Stomach (tissue), 8 donors: ENCODE measurements at regions not wholly inside any gene's neighbourhood (a gene's known extent, or its start where the extent isn't known, plus 50 kb on each side); places are given as distances from the start of the nearest gene placed in this dataset.

Source experiments
- DNase-seq, 2 donors: peaks; one replicate each; pipeline versions ENCODE4 v3.0.0 to v3.0.0-alpha.2; 2013 to 2019
- H3K27ac ChIP-seq, 5 donors: fragments of 200-600 bp in 4 of 5; sonication (generic) in 4 of 5; one replicate each; pipeline ENCODE4 v1.5.1; 2013 to 2019; ENCODE audit warnings: mild to moderate bottlenecking in 1 of 5, moderate library complexity in 1 of 5
- H3K27me3 ChIP-seq, 3 donors: fragments of 200-600 bp; sonication (generic); one replicate each; pipeline ENCODE4 v1.5.1; 2017 to 2019; ENCODE audit warnings: mixed run types in 1 of 3
- H3K36me3 ChIP-seq, 4 donors: fragments of 200-600 bp; sonication (generic); 1 replicate in 3 of 4; 2 replicates in 1 of 4; pipeline ENCODE4 v1.5.1; 2016 to 2019
- H3K4me1 ChIP-seq, 4 donors: fragments of 200-600 bp; sonication (generic); one replicate each; pipeline ENCODE4 v1.5.1; 2016 to 2019
- H3K4me3 ChIP-seq, 4 donors: fragments of 200-600 bp; sonication (generic) in 3 of 4; one replicate each; pipeline ENCODE4 v1.5.1; 2016 to 2019; ENCODE audit warnings: mild to moderate bottlenecking in 1 of 4
- H3K9me3 ChIP-seq, 4 donors: fragments of 200-600 bp; sonication (generic); one replicate each; pipeline ENCODE4 v1.5.1; 2016 to 2019
- EP300 ChIP-seq: sonication (generic); formaldehyde crosslinking; IDR thresholded peaks from one replicate; pipeline ENCODE4 v1.6.1; 2017; ENCODE audit warnings: antibody characterized with exemption
- POLR2A ChIP-seq, 4 donors: fragments of 450-650 bp; IDR thresholded peaks; one replicate each; pipeline ENCODE4 v1.6.1; 2016; ENCODE audit warnings: antibody characterized with exemption in 4 of 4, control low read depth in 2 of 4, mild to moderate bottlenecking in 1 of 4, moderate library complexity in 1 of 4
- POLR2AphosphoS5 ChIP-seq, 3 donors: sonication (generic); formaldehyde crosslinking; IDR thresholded peaks; one replicate each; pipeline ENCODE4 v1.6.1; 2016; ENCODE audit warnings: antibody characterized with exemption in 3 of 3
- WGBS, 5 donors: extraction: QIAGEN DNeasy Blood & Tissue Kit in 3 of 5; methylation state at CpG; one replicate each; pipeline versions ENCODE4 v1.1.5 to v1.1.7; 2013 to 2018; 5-methylcytosine and 5-hydroxymethylcytosine counted together
- intact Hi-C: fragments of 100-400 bp; cut with DNase I; formaldehyde crosslinking; loops from one replicate; pipeline ENCODE4 v1.15.1; 2023; ENCODE audit warnings: low total_unique reads
- TF ChIP-seq, protein P1 (sequence below), 7 experiments: fragments of 450-650 bp in 4 of 7; fragments of 200-600 bp in 3 of 7; sonication (generic) in 3 of 7; IDR thresholded peaks; one replicate each; pipeline ENCODE4 v1.5.1; 2016 to 2019; ENCODE audit warnings: antibody characterized with exemption in 7 of 7, control low read depth in 2 of 7, mild to moderate bottlenecking in 1 of 7
- donor health status: healthy with polysubstance abuse.
- donor health status: Bipolar disorder and iron deficiency.
- donor health status: healthy.

DNA sequence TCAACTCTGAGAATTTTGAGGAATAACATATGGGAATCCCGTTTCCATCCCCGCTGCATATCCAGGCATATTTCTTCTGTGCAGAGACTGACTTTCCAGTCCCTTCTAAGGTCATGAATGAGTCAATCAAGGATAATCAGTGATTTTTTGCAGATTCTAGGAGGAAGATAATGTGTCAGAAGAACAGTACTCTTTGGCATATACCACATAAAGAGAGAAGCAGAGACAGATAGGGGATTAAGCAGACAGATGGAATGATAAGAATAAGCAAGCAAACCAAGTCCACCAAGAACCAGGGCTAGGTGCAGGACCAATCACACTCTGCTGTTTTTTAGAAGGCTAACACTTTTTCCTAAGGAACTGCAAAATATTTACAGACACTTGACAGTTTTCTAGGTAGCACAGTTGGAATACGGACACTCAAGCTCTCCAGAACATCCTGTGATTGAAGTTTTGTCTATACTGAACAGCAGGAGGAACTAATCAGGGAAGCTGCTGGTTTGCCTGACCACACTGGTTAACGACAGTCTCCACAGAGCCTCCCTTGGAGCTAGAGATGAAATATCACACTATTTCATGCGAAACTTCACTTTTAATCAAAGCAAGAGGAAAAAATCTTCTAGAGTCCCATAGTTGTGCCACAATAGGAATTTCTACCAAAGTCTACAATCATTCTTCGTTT, 450.0 kb upstream of the KCNMB2 start:
- 76 to 86% (median 82%) methylated on average over 6 of the region's 6 CpGs for WGBS, 5 donors
- DNase-seq: no peak
- Histone ChIP-seq H3K9me3 (no peaks in the 10 kb centered on the region), H3K4me3 (no peak overlapping the region), H3K27ac (no peak overlapping the region), H3K36me3 (no peaks in the 10 kb centered on the region), H3K4me1 (peaks cover 16 to 45% (median 32%) of the 10 kb centered on the region in 4 donors), H3K27me3 (no peaks in the 10 kb centered on the region)
- no peak for TF ChIP-seq EP300
- TF ChIP-seq POLR2AphosphoS5 (IDR thresholded peaks at IDR 0.05): no peak
- intact Hi-C loops: no loop called here

DNA sequence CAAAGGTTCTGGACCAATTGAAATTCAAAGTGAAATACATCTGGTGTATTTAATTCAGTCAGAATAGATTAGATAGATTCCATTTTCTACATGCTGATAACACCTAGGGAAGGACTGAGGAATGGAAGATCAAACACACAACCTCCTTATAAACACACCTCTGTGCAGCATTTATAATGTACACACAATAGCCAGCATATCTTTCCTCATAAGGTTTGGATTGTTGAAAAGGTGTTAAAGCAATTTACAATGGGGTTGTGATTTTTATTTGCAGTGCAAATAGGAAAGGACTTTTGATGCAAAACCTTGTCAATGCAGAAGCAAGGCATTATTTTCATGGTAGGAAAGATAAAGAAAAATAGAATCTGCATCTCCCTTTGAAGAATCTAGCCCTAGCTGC, 448.9 kb upstream of the KCNMB2 start:
- no peak overlapping the region for H3K27ac ChIP-seq
- no peak for DNase-seq
- H3K27me3 ChIP-seq: no peaks in the 10 kb centered on the region
- no peaks in the 10 kb centered on the region for H3K36me3 ChIP-seq
- TF ChIP-seq, protein P1, sequence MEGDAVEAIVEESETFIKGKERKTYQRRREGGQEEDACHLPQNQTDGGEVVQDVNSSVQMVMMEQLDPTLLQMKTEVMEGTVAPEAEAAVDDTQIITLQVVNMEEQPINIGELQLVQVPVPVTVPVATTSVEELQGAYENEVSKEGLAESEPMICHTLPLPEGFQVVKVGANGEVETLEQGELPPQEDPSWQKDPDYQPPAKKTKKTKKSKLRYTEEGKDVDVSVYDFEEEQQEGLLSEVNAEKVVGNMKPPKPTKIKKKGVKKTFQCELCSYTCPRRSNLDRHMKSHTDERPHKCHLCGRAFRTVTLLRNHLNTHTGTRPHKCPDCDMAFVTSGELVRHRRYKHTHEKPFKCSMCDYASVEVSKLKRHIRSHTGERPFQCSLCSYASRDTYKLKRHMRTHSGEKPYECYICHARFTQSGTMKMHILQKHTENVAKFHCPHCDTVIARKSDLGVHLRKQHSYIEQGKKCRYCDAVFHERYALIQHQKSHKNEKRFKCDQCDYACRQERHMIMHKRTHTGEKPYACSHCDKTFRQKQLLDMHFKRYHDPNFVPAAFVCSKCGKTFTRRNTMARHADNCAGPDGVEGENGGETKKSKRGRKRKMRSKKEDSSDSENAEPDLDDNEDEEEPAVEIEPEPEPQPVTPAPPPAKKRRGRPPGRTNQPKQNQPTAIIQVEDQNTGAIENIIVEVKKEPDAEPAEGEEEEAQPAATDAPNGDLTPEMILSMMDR (IDR thresholded peaks at IDR 0.05): no peak
- no peak for TF ChIP-seq POLR2A (IDR thresholded peaks at IDR 0.05)
- no peak for TF ChIP-seq POLR2AphosphoS5 (IDR thresholded peaks at IDR 0.05)
- no peak for TF ChIP-seq EP300
- peaks cover 16 to 43% (median 32%) of the 10 kb centered on the region in 4 donors for H3K4me1 ChIP-seq
- no peak overlapping the region for H3K4me3 ChIP-seq
- no peaks in the 10 kb centered on the region for H3K9me3 ChIP-seq
- intact Hi-C loops: no loop called here

DNA sequence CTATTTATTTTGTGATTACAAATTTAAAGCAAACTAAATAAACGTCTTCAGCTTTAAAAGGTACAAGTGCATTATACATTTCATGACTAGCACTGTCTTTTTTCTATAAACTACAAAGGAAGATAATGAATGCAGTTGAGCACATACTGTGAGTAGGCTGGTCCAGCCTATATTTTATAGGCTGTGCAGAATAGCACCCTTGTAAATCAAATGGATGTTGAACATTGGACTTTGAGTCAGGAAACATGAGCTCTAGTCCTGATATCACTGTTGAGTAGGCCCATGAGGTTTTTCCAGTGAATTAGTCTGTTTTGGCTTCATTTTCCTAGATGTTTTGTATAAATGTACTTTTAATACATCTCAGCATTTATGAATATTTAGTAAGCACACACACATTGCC, 447.3 kb upstream of the KCNMB2 start:
- peak in 1 of 2 donors; percentile 62 for DNase-seq
- Histone ChIP-seq H3K9me3 (no peaks in the 10 kb centered on the region), H3K4me3 (no peak overlapping the region), H3K27ac (no peak overlapping the region), H3K4me1 (peaks cover 16 to 32% (median 27%) of the 10 kb centered on the region in 4 donors), H3K36me3 (no peaks in the 10 kb centered on the region), H3K27me3 (no peaks in the 10 kb centered on the region)
- intact Hi-C loops: no loop called here
- WGBS, 5 donors: 26 to 47% (median 31%) methylated on average over 1 of the region's 1 CpG
- TF ChIP-seq EP300 (no peak), POLR2A (IDR thresholded peaks at IDR 0.05) (no peak), POLR2AphosphoS5 (IDR thresholded peaks at IDR 0.05) (no peak)
- TF ChIP-seq, protein P1 (IDR thresholded peaks at IDR 0.05): no peak

DNA sequence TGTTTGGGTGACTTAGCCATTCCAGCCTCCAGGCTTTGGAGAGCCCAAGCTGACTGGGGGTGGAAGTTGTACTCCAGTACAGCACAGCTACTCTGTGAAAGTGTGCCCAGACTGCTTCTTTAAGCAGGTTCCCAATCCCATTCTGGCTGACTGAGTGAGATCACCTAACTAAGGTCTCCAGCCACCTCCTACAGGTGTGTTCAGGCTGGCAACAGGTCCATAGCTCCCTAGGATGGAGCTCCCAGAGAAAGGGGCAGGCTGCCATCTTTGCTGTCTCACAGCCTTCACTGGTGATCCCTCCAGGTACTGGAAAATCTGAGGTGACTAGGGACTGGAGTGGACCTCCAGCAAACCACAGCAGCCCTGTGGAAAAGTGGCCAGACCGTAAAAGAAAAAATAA, 445.3 kb upstream of the KCNMB2 start:
- TF ChIP-seq, protein P1 (IDR thresholded peaks at IDR 0.05): no peak
- TF ChIP-seq POLR2A (IDR thresholded peaks at IDR 0.05) (no peak), POLR2AphosphoS5 (IDR thresholded peaks at IDR 0.05) (no peak), EP300 (no peak)
- H3K27ac ChIP-seq: no peak overlapping the region
- H3K36me3 ChIP-seq: no peaks in the 10 kb centered on the region
- H3K4me1 ChIP-seq: peaks cover 0 to 13% (median 7%) of the 10 kb centered on the region in 4 donors
- DNase-seq: no peak
- no peaks in the 10 kb centered on the region for H3K9me3 ChIP-seq
- intact Hi-C loops: no loop called here
- no peak overlapping the region for H3K4me3 ChIP-seq
- WGBS, 5 donors: 94 to 100% (median 96%) methylated on average over 1 of the region's 1 CpG
- no peaks in the 10 kb centered on the region for H3K27me3 ChIP-seq

DNA sequence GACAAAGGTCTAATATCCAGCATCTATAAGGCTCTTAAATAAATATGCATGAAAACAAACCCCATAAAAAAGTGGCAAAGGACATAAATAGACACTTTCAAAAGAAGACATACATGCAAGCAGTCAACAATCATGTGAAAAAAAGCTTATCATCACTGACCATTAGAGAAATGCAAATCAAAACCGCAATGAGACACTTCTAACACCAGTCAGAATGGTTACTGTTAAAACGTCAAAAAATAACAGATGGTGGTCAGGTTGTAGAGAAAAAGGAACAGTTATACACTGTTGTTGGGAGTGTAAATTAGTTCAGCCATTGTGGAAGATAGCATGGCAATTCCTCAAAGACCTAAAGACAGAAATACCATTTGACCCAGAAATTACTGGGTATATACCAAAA, 440.7 kb upstream of the KCNMB2 start:
- Histone ChIP-seq H3K27me3 (no peaks in the 10 kb centered on the region), H3K4me3 (no peak overlapping the region), H3K4me1 (peaks cover 0 to 7% (median 0%) of the 10 kb centered on the region in 4 donors), H3K27ac (no peak overlapping the region), H3K36me3 (no peaks in the 10 kb centered on the region), H3K9me3 (no peaks in the 10 kb centered on the region)
- TF ChIP-seq, protein P1 (IDR thresholded peaks at IDR 0.05): no peak
- TF ChIP-seq POLR2AphosphoS5 (IDR thresholded peaks at IDR 0.05): no peak
- no peak for TF ChIP-seq EP300
- TF ChIP-seq POLR2A (IDR thresholded peaks at IDR 0.05): no peak
- intact Hi-C loops: no loop called here
- 88 to 100% (median 94%) methylated on average over 2 of the region's 2 CpGs for WGBS, 5 donors
- DNase-seq: no peak
